Skeletal muscle cell (primary cell): ENCODE measurements at regions not wholly inside any gene's neighbourhood (a gene's known extent, or its start where the extent isn't known, plus 50 kb on each side); places are given as distances from the start of the nearest gene placed in this dataset.
"Not testable (repeated sequence)": the region's sequence is repeated elsewhere in the genome, so short reads cannot be mapped to it uniquely, and the experiment has no call there.

ENCODE experiments used
- DNase-seq: peaks from one replicate; pipeline ENCODE4 v3.0.0-alpha.2; 2010; ENCODE audit warnings: low read depth
- H3K4me3 ChIP-seq: 2 replicates; pipeline ENCODE4 v1.5.1; 2011; ENCODE audit warnings: low read depth, mild to moderate bottlenecking, control low read depth, low read length, moderate library complexity

DNA sequence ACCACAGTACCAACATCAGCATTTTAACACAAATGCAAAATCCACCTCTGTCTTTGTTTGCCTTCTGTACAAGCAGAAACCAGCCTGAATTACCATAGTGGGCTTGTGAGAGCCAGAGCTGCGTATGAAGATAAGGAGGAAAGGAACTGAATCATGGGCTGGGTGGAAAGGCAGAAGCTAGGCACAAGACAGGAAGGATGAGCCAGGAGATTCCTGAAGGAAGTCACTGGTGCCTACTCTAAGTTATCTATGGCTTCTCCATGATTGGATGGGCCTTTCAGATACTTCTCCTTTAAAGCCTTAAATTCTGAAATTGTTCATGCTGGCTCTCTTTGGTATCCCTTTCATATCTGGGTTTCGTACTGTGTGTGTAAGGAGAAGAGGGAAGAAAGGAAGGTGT, 140.6 kb downstream of the LCA5 start:
- no peak overlapping the region for H3K4me3 ChIP-seq
- no peak for DNase-seq

DNA sequence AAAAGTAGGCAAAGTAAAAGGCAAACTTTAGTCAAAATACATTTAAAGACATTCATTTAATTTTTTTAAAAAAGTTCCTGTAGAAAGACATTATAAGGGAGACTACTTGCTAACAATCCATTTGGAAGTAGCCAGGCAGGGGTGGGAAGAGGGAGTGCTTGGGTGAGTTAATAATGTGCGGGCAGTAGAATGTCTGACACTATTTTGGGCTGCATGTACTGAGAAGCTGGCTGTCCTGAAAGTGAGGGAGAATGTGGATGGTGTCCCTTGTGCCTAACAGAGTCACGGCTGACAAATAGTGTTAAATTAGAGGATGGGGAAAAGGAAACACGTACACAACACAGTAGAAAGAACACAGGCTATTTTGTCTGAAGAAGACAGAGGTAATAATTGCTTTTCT, 142.5 kb downstream of the LCA5 start:
- no peak for DNase-seq
- no peak overlapping the region for H3K4me3 ChIP-seq

DNA sequence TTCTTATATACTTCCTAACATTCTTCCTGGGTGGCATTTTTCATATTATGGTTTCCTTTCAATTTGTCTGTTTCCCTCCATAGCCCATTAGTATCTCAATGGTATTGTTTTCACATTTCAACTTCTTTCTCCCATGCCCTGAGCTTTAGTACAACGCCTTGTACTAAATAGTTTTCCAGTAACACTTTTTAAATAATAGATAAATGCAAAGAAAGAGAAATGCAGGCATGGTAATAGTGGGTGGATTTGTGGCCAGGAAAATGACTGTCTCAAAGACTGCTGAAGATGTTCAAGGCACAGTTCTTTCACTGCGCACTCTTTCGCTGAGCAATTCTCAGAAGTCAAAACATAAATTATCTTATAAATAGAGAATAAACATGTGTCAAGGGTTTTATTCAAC, 145.1 kb downstream of the LCA5 start:
- H3K4me3 ChIP-seq = no peak overlapping the region
- DNase-seq = no peak

- H3K4me3 ChIP-seq = no peak overlapping the region
- no peak for DNase-seq
Observed at GRCh38 chr6:79391480-79391879, 145.8 kb downstream of the LCA5 start.

GRCh38 chr6:79385893-79386292, 151.3 kb downstream of the LCA5 start:
- DNase-seq = no peak
- H3K4me3 ChIP-seq = no peak overlapping the region

DNA sequence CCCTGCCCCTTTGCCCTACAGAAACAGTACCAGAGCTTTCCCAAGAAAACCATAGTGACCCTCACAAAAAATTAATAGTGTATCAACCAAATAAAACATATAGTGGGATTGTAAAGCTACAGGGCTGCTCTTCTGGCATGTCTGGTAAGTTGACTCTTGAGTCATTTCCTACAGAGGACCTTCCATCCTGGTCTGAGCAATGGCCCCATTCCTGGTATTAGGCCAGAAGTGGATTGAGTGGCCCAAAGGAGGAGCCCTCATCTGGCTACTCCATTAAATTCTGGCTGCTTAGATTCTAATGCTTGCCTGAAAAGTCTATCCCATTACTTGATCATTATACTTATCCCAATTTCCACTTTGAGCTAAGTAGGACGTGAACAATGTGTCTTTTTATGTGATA, 150.9 kb upstream of the HMGN3 start:
- H3K4me3 ChIP-seq = no peak overlapping the region
- DNase-seq = no peak

DNA sequence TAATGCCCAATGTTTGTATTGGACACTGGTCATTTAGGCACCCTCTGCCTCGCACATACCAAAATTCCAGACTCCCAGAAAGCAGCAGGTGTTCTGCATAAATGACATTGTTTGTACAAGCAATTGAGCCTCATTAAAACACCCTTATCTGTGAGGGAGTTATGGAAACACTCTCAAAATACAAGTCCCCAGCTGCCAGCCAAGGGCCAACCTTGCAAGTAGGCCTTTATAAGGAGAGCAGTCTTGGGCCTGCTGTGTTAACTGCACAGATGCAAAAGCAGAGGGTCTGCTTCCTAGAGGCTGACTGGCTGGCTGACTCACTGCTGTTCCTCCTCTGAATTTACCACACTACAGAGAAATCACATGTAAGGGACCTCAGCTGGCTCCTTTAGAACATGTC, 150.4 kb upstream of the HMGN3 start:
- H3K4me3 ChIP-seq = no peak overlapping the region
- no peak for DNase-seq

DNA sequence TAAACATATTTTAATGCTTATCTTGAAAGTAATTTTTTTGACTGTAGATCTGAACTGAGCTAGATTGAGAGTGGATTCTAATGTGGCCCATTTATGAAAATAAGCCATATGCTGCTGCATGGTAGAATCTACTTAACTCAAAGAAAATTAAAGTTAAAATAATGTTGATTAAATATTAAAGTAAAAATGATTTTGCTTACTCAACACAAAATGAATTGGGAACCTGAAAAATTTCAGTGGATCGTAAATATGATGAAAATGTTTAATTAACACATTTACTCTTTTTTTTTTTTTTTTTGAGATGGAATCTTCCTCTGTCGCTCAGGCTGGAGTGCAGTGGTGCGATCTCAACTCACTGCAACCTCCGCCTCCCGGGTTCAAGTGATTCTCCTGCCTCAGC, 144.5 kb upstream of the HMGN3 start:
- no peak overlapping the region for H3K4me3 ChIP-seq
- no peak for DNase-seq

- no peak for DNase-seq
- H3K4me3 ChIP-seq = no peak overlapping the region
Observed at GRCh38 chr6:79377888-79378348, 143.4 kb upstream of the HMGN3 start.

DNA sequence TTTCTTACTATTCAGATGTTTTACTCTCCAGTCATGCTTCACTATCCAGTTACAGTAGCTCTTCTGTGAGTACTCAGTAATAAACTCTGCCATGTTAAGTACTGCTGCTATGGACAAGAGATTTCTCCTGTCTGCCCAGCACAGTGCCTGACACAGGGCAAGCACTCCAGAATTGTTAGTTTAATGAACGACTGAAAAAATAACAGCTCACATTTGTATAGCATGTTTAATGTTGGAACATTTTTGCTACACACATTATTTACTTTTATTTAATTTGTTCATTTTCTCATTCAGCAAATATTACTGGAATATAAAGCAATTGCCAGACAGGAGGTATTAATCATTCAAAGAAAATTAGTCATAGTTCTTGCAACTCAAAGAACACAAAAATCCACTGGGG, 142.6 kb upstream of the HMGN3 start:
- no peak for DNase-seq
- H3K4me3 ChIP-seq = no peak overlapping the region

DNA sequence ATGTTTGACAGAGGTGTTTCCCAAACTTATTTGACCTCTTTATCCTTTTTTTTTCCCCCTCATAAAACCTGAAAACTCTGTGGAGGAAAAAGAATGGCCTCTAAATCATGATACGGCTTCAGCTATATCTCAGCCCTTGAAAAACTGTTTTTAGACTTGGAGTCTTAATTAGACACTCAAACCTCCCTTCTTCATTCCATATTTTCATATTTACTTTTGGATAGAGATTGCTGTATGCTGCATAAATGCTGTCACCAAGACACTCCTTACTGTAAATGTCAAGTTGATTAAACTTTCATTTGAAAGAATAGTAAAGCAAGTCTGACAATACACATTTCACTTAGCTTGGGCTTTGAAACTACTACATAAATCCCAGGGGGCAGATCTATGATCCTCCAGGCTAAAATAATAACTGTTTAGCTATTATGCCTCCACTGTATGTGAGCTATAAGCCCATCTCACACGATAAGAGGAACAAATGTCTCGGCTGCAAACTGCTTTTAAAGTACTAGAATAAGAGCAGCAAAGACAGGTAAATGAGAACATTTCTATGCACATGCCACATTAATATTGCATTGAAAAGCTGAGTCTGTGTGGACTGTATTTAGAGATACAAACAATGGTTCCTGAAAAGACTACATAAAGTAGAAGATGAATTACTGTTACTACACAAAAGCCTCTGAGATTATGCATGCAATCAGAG, 141.3 kb upstream of the HMGN3 start:
- H3K4me3 ChIP-seq = no peak overlapping the region
- no peak for DNase-seq

GRCh38 chr6:79374308-79374707, 139.8 kb upstream of the HMGN3 start:
- H3K4me3 ChIP-seq = no peak overlapping the region
- no peak for DNase-seq

- H3K4me3 ChIP-seq = no peak overlapping the region
- DNase-seq = no peak
Observed at GRCh38 chr6:79373880-79374279, 139.4 kb upstream of the HMGN3 start.

- no peak overlapping the region for H3K4me3 ChIP-seq
- no peak for DNase-seq
Observed at GRCh38 chr6:79373246-79373645, 138.8 kb upstream of the HMGN3 start.

DNA sequence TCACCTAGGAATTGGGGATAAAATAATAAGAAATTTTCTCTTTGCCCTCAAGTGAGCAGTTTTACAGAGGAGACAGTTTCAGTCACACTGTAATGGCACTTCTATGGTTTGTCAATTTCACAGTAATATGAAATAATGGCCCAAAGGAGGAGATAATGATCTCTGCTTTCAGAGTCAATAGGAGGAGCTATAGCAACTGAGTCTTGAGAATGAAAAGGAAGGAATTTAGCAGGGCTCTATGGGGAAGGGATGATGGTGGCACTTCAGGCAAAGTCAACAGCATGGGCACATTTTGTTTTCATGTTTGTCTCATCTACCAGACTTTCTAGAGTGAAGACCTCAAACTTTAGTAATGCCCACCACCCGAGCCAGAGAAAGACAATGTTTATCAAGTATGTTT, 138.3 kb upstream of the HMGN3 start:
- DNase-seq = no peak
- H3K4me3 ChIP-seq = no peak overlapping the region

DNA sequence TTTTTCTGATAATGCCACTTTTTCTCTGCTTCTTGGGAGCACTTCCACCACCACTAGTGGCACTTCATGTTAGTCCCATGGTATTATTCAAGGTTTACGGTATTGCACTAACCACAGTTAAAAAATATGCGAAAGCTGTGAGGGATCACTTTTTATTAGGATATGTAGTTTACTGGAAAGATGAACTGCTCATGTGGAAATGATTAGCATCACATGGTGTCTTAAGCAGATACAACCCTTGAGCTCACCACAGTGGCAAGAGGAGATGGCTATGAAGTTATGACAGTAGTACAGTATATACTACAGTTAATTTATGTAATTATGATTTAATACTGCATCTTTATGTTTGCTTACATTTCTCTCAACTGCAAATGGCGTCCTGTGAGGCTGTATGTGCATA, 134.5 kb upstream of the HMGN3 start:
- H3K4me3 ChIP-seq = no peak overlapping the region
- DNase-seq = no peak

DNA sequence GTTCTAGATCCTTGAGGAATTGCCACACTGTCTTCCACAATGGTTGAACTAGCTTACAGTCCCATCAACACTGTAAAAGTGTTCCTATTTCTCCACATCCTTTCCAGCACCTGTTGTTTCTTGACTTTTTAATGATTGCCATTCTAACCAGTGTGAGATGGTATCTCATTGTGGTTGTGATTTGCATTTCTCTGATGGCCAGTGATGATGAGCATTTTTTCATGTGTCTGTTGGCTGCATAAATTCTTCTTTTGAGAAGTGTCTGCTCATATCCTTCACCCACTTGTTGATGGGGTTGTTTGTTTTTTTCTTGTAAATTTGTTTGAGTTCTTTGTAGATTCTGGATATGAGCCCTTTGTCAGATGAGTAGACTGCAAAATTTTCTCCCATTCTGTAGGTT, 129.0 kb upstream of the HMGN3 start:
- not testable (repeated sequence) for DNase-seq, H3K4me3 ChIP-seq

DNA sequence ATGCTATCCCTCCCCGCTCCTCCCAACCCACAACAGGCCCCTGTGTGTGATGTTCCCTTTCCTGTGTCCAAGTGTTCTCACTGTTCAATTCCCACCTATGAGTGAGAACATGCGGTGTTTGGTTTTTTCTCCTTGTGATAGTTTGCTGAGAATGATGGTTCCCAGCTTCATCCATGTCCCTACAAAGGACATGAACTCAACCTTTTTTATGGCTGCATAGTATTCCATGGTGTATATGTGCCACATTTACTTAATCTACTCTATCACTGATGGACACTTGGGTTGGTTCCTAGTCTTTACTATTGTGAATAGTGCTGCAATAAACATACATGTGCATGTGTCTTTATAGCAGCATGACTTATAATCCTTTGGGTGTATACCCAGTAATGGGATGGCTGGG, 126.6 kb upstream of the HMGN3 start:
- DNase-seq, H3K4me3 ChIP-seq: not testable (repeated sequence)

DNA sequence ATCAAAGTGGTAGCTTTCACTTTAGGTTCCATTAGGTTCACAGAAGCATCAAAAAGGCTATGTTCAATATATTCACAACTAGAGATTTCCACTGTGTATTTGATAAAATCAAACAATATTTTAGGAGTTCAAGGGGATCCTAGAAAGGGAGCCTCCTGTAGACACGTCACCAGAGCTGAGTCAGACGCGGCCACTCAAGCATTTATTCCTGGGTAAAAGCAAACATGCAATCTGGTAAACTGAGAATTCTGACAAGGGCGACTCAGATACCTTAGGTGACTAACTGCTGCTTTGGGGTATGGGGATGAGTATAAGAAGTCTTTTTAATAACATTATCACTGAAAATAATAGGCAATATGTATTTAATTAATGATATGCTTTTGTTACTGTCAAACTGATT, 118.7 kb upstream of the HMGN3 start:
- DNase-seq = no peak

DNA sequence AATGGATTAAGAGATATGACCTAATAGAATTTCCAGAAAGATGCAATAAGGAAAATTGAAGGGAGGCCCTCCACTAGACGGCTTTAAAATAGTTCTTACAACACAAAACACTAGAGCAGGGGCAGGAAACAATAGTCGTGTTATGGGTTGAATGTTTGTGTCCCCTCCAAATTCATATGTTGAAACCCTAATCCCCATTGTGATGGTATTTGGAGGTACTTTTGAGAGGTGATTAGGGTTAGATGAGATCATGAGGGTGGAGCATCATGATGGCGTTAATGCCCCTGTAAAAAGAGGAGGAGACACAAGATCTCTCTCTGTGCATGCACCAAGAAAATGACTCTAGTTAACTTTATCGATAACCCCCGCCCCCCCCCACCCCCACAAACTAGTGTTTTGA, 104.0 kb upstream of the HMGN3 start:
- no peak for DNase-seq

More for the DNA sequence above, 118.7 kb upstream of the HMGN3 start:
- H3K4me3 ChIP-seq = no peak overlapping the region

GRCh38 chr6:79335133-79335674, 100.7 kb upstream of the HMGN3 start:
- no peak overlapping the region for H3K4me3 ChIP-seq
- no peak for DNase-seq

More for the DNA sequence above, 104.0 kb upstream of the HMGN3 start:
- no peak overlapping the region for H3K4me3 ChIP-seq
